Jurkat, Clone E6-1 (cell line): ENCODE measurements at regions not wholly inside any gene's neighbourhood (a gene's known extent, or its start where the extent isn't known, plus 50 kb on each side); places are given as distances from the start of the nearest gene placed in this dataset.
"Not testable (repeated sequence)": the region's sequence is repeated elsewhere in the genome, so short reads cannot be mapped to it uniquely, and the experiment has no call there.

Experiments
- DNase-seq: peaks from one replicate; pipeline ENCODE4 v3.0.0-alpha.2; 2011; ENCODE audit warnings: low read depth, low spot score
- H3K4me3 ChIP-seq: 2 replicates; pipeline ENCODE4 v1.5.1; 2011; ENCODE audit warnings: mild to moderate bottlenecking, low read length, control low read depth, moderate library complexity

DNA sequence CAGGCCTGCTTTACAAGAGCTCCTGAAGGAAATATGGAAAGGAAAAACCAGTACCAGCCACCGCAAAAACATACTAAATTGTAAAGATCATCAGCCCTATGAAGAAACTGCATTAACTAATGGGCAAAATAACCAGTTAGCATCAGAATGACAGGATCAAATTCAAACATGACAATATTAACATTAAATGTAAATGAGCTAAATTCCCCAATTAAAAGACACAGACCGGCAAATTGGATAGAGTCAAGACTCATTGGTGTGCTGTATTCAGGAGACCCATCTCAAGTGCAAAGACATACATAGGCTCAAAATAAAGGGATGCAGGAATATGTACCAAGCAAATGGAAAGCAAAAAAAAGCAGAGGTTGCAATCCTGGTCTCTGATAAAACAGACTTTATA is 408.7 kb upstream of the RAB6C start:
- not testable (repeated sequence) for DNase-seq, H3K4me3 ChIP-seq

DNA sequence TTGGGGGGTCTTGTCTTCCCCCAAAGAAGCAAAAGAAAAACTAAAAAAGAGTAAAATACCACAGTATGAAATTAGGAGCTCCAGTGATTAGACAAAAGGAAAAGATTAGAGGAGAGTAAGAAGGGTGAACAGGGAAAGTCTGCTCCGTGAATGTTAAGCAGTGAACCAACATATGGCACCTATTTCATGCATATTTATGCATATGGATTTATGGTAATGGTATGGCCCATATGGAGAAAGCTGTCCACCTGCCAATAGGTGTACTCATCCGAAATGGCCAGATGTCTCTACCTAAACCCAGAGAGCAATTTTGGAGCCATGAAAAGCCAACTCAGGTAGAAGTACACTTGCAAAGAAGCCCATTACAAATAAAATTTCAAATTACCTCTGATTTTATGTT is 404.0 kb upstream of the RAB6C start:
- DNase-seq, result no peak
- no peak overlapping the region for H3K4me3 ChIP-seq

DNA sequence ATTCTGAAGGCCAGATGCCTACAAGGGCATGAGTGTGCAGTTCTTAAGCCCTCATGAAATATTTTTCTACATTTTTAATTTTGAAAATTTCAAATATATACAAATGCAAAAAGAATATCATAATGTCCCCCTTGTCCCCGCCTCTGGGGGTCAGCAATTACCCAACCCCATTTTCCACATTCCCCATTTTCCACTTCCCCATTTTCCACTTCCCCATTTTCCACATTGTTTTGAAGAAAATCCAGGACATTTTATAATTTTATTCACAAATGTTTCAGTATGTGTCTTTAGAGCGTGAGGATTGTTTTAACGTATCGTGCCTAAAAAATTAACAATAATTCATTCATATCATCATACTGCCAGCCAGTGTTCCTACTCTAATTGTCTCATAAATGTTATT is 403.6 kb upstream of the RAB6C start:
- H3K4me3 ChIP-seq, result no peak overlapping the region
- DNase-seq, result no peak

DNA sequence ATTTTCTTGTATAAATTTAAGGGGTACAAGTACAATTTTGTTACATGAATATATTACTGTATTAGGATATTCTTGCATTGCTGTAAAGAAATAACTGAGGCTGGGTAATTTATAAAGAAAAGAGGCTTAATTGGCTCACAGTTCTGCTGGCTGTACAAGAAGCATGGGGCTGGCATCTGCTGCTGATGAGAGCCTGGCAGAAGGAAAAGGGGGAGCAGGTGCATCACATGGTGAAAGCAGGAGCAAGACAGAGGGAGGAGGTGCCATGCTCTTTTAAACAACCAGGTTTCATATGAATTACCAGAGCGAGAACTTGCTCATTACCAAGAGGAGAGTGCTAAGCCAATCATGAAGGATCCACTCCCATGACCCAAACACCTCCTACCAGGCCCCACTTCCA is 399.5 kb upstream of the RAB6C start:
- DNase-seq, result no peak
- no peak overlapping the region for H3K4me3 ChIP-seq

DNA sequence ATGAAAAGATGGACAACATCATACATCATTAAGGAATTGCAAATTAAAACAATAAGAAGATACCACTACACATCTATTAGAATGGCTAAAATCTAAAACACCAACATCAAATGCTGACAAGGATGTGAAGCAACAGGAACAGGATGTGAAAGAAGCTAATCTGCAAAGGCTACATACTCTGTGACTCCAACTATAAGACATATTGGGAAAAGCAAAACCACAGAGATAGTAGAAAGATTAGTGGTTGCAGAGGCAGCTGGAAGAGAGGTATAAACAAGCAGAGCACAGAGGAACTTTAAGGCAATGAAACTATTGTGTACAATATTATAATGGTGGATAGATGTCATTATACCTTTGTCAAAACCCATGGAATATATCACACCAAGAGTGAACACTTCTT is 393.7 kb upstream of the RAB6C start:
- H3K4me3 ChIP-seq, result no peak overlapping the region
- peak; percentile 58 for DNase-seq

DNA sequence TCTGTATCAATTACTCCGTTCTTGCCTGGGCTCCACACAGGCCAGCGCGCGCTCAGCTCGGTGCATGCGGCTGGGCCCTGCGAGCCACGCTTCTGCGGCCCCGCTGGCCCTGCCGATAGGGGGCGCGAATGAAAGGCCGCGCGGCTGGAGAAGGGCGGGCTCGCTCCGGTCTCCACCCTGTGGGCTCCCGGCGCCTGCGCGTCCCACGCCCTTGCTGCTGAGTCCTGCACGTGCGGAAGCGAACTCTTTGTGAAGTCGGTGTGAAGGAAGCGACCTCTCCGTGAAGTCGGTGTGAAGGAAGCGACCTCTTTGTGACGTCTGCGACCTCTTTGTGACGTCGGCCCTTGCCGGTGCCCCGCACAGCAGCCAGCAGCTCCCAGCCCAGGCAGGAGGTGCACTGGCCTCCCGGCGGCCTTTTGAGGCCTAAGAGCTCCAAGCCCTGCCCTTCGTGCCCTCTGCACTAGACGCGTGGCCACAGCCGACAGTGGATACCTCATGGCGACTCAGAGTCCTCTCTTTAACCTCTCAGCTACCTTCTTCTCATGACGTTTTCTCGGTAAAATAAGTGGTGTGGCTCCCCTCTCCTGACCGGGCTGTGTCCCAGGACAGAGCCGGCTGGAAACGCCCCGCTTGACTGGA is 391.9 kb upstream of the RAB6C start:
- no peak for DNase-seq
- H3K4me3 ChIP-seq, result no peak overlapping the region

DNA sequence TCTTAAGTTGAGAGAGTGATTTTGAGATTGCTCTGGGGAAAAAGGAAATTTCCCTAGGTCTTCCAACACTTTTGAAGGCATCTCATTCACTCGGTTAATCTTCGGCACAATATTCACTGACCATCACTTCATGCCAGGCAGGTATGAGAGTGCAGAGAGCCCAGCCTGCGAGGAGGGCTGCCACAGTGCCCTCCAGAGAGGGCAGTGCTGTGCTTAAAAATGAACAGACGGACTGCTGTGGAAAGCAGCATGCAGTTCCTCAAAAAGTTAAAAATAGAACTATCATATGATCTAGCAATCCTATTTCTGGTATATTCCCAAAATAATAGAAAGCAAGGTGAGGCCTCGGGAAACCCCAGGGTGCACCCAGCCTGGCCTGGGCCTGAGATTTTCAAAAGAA is 374.9 kb upstream of the RAB6C start:
- no peak overlapping the region for H3K4me3 ChIP-seq
- no peak for DNase-seq

DNA sequence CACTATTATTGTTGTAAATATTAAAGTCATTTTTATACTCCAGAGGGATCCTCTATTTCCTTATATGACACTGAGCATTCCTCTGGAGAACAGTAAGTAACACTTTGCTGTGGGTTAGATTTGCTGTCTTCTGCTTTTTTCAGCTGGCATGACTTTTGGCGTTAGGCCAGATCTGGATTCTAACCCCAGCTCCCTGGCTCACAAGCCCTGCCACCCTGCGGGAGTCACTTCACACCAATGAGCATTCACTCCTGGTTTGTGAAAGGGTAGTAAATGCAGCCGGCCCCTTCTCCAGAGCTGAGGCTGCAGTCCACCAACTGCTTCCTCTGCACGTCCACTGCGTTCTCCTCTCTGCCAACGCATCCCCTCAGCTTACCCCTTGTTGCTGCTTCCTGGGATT is 373.8 kb upstream of the RAB6C start:
- no peak overlapping the region for H3K4me3 ChIP-seq
- no peak for DNase-seq

DNA sequence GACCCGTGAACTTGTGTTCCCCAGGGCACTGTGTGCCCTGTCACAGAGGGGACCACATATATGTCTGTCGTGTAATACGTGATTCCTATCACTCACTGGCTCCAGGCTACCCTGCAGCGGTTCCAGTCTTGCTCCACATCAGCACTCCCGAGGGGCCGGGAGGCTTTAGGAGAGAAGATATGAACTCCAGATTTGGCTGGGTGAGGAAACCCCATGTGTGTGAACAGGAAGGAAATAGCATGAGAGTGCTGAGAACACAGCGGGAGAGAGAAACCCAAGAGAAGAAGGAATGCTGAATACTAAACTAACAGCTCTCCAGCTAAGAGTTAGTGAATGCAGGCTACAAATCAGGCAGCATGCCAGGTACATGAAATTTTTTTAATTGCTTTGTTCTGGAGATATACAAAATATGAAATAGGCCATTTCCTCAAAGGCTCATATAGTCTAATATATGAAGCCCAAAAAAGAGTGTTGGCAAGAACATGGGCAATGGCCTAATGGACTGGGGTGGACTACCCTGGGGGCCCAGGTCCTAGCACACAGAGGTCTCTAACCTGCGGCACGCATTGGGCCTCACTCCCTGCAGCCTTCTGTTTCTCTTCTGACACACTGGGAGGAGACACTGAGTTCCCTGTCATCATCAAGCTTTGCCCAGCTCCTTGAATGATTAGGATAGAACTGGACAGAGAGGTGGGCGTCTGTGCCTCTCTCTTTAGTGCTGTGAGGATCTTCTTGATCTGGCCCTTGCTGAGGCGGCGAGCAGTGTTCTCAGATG is 372.8 kb upstream of the RAB6C start:
- DNase-seq, result no peak
- no peak overlapping the region for H3K4me3 ChIP-seq

DNA sequence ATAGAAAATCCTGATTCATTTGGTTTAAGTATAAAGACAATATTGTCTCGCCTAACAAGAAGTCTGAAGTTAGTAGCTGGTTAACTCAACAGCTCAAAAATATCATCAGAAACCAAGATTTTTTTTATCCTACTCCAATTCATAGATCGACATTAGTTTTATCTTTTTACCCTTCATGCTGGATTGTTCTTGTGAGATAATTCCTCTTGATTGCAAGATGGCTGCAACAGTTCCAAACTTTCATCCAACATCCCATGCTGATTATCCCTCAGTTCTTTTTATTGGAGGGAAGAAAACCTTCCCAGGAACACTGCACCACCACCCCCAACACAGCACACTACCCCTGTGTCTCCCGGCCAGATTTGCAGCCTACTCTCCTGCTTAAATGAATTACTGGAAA is 370.2 kb upstream of the RAB6C start:
- no peak for DNase-seq
- no peak overlapping the region for H3K4me3 ChIP-seq

DNA sequence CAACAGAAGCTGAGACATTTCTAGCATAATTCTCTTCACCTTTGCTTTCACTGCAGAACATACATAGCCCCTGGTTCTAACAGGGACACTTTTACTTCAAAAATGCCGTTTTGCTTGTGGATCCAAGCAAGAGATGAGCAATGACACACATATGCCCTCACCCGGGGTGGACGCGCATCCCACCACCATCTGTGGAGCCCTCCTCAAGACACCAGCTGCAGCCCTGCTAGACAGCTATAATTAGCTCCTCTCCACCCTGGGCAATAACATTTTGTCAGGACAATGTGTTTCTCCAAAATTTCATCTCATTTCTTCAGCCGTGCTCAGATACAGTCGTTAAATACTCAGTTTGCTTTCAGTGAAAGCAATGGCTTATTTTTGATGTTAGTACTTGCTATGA is 368.7 kb upstream of the RAB6C start:
- DNase-seq, result no peak
- H3K4me3 ChIP-seq, result no peak overlapping the region

DNA sequence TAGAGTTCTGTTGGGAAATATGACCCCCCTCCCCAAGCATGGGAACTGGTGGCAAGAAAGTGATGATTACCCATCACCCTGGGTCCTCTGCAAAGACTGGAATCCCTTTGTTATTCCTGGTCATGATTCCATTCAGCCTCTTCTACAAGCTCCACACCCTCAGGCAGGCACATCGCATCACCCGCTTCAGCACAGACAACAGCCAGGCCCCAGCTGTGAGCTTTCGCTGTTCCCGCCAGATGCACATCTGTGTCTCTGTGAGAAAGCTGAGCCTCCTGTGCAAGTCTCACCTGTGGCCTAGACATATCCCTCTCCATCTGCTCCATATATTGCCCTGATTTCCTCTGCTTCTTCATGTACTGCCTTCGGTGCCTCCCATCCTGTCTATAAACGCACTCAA is 368.0 kb upstream of the RAB6C start:
- H3K4me3 ChIP-seq, result no peak overlapping the region
- DNase-seq, result no peak

DNA sequence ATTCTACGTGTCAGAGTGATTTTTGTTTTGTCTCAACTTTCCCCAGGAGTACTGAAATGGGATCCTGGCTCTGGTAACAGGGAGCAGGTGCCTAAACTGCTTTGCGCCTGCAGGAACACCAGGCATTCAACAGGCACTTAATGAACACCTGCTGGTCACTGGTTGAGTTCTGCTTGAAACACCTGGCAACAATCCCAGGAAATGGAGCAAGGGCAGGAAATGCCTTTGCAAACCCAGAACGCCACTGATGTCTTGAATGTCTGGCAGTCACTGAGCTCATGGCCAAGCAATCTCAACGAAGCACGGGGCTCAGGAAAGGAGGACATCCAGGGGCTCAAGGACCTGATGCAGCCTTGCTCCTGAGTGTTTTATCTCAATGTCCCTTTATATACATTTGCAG is 360.0 kb upstream of the RAB6C start:
- no peak overlapping the region for H3K4me3 ChIP-seq
- no peak for DNase-seq

DNA sequence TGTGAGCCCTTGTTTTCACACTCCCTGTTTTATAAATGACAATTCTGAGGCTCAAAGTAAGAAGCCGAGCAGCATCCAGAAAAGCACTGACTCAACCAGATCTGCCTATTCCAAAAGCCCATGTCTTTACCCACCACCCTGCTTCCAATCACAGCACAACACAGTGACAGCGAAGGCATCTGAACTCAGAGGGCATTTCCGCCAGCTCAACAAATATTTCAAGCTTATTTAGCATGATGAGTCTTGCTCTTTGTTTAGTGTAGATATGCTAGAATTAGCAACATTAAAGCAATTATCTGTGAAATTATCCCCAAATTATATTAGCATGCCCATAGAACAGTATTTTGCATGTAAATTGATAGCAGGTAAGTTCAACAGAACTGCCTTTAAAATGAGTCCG is 359.1 kb upstream of the RAB6C start:
- no peak for DNase-seq
- H3K4me3 ChIP-seq, result no peak overlapping the region

DNA sequence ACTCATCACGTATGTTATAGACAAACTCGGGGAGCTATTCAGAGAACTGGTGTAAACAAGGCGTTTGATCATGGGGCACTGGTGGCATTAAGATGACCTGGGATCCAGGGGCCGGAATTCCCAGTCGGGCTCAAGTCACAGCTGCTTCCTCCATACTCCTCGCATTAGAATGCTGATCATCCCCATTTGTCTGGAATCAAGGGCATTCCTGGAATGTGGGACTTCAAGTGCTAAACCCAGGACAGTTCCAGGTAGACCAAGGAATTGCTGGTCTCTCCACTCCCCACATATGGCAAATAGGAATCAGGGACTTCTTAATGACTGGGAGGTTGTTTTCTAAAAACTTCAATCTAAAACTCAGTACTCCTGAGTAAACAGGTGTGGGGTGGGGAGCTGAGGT is 355.7 kb upstream of the RAB6C start:
- no peak overlapping the region for H3K4me3 ChIP-seq
- no peak for DNase-seq

DNA sequence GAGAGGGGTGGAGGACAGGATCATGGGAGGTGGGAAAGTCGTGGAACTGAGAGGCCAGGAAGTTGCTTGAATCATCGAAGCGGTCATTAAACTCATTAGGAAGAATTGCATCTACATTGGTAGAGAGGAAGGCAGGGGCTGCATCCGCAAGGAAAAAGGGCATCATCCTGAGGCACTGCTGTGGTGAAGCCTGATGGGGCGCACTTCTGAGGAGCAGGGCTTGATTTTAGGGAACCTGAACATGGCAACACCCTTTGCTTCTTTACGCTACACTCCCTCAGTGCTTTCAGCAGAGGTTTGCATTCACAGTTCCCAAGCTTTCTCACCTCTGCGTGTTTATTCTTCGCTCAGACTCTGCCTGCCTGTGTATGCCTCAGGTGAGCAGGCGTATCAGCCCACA is 352.0 kb upstream of the RAB6C start:
- no peak for DNase-seq
- H3K4me3 ChIP-seq, result no peak overlapping the region

DNA sequence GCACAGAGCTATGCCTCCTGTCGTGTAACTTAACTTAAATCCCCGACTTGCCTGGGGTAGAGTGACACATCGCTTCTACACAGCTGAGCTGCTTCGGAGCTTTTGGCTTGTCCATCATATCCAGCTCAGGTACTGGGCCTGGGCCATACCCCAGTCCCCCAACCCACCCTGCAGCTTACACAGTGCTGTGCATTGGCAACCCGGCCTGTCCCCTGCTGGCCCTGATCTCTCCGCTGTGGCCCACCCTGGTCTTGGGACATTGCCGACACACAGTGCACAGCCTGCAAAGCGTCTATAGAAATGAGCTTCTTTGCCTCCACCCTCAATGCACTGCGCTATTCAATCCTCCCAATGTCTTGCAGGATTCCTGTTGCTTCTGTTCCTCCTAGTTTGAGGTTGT is 342.8 kb upstream of the RAB6C start:
- no peak for DNase-seq
- no peak overlapping the region for H3K4me3 ChIP-seq

DNA sequence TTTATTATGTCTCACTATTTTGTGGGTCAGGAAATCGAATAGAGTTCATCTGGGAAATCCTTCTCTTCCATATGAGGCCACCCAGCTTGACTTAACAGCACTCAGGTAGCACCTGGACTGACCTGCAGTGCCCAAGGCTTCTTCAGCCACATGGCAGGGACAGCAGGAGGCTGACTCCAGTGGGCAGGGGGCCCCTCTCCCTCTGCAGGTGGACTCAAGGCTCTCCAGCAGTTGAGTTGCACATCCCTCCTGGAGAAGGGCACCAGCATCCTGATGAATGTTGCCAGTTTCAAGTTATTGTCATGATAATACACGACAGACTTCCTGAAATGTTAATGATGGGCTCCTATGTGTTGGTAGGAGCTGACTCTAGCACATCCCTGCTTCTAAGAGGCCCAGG is 338.1 kb upstream of the RAB6C start:
- no peak overlapping the region for H3K4me3 ChIP-seq
- no peak for DNase-seq

DNA sequence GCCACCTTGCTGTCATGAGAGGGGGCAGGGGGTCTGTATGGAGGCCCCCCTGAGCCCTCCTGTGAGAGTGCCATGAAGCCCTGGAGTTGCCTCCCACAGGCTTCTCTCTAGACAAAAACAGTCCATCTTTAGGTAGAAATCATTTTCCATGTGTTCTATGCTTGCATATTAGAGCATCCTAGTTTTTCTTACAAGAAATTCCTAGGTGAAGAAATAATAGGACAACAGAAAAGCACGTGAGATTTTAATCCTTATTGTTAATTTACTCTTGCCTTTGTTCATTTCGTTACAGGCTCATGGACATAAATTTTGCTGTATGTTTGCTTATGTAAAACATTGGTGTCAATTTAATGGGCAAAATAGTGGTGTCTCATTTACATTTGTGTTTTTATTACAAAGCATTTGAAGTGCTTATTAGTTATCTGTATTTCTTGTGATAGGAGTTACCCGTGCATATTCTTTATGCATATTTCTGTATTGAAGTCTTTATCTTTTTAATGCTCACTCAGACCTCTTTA is 336.9 kb upstream of the RAB6C start:
- H3K4me3 ChIP-seq, result no peak overlapping the region
- no peak for DNase-seq

DNA sequence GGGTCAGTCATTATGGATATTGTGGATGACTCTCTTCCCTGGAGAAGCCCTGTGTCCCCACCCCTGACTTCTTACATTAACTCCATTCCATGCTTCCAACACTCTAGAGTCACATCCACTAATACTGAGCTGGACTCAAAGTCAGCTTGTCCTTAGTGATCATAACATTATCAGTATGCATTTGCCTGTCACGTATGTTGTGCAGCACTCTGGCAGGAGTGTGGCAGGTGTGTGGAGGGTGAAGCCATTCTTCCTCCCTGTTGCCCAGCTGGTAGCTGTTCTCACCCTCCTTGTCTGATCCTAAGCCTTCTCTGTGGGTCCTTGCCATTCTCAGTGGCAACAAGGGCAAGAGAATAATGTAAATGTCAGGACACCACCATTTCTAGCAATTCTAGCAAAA is 334.1 kb upstream of the RAB6C start:
- H3K4me3 ChIP-seq, result no peak overlapping the region
- no peak for DNase-seq

DNA sequence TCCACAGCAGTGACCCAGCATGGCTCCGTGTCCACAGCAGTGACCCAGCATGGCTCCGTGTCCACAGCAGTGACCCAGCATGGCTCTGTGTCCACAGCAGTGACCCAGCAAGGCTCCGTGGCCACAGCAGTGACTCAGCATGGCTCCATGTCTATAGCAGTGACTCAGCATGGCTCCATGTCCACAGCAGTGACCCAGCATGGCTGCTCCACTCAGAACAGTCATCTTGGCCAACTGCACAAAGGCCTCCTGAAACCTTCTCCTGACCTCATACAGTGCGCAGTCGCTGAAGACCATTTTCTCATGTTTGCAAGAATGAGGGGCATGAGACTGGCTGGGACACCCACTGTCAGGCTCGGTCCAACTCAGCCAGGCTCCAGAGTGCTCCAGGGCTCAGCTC is 333.4 kb upstream of the RAB6C start:
- H3K4me3 ChIP-seq, result no peak overlapping the region
- DNase-seq, result no peak
